Thyroid gland (tissue), 4 donors: ENCODE measurements at regions not wholly inside any gene's neighbourhood (a gene's known extent, or its start where the extent isn't known, plus 50 kb on each side); places are given as distances from the start of the nearest gene placed in this dataset.
A peak's percentile ranks its signal among the peaks of the same experiment; 100 is the strongest.

Experiments used
- POLR2A ChIP-seq, 2 donors: fragments of 450-650 bp; IDR thresholded peaks; one replicate each; pipeline ENCODE4 v1.6.1; 2017; ENCODE audit warnings: antibody characterized with exemption in 2 of 2, mild to moderate bottlenecking in 2 of 2, moderate library complexity in 1 of 2
- TF ChIP-seq, protein P1 (sequence below), 6 experiments: fragments of 200-600 bp in 3 of 6; fragments of 450-650 bp in 3 of 6; sonication (generic) in 3 of 6; IDR thresholded peaks; one replicate each; pipeline ENCODE4 v1.5.1; 2016 to 2019; ENCODE audit warnings: antibody characterized with exemption in 6 of 6, mild to moderate bottlenecking in 2 of 6, inconsistent platforms in 1 of 6, moderate library complexity in 1 of 6

DNA sequence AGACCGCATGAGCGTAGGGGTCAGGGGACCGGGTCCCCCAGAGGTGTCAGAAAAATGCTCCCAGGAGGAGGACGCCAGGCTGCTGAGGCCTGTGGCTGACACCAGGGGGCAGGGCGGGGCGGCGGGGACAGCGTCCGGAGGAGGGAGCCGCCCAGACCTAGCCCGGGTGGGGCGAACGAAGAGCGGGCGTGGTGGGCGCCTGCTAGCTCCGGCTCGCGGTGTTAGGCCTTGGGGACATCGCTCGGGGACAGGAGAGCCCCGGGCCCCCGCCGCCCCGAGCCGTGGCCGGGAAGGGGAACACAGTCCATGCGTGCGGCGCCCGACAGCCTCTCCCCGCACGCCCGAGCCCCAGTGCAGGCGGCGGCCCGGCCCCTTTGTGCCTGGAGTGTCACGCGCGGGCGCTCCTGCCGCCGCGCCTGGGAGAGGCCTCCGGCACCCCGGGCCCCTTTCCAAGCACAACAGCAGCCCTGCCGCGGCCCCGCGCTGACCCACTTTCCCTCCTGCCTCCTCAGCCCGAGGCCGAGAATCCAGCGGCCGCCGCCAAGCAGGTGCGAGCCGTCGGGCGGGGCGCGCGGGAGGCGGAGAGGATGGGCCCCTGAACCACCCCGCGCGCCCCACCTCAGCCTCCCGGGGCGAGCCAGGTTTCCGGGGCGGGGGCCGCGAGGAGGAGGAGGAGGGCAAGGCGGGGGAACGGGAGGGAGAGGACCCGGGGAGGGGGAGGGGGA is 111.0 kb upstream of the KLF13 start:
- TF ChIP-seq, protein P1, sequence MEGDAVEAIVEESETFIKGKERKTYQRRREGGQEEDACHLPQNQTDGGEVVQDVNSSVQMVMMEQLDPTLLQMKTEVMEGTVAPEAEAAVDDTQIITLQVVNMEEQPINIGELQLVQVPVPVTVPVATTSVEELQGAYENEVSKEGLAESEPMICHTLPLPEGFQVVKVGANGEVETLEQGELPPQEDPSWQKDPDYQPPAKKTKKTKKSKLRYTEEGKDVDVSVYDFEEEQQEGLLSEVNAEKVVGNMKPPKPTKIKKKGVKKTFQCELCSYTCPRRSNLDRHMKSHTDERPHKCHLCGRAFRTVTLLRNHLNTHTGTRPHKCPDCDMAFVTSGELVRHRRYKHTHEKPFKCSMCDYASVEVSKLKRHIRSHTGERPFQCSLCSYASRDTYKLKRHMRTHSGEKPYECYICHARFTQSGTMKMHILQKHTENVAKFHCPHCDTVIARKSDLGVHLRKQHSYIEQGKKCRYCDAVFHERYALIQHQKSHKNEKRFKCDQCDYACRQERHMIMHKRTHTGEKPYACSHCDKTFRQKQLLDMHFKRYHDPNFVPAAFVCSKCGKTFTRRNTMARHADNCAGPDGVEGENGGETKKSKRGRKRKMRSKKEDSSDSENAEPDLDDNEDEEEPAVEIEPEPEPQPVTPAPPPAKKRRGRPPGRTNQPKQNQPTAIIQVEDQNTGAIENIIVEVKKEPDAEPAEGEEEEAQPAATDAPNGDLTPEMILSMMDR (IDR thresholded peaks at IDR 0.05) = peak; percentile 69 to 87 (median 80)
- peak in 1 of 2 donors; percentile 73 for TF ChIP-seq POLR2A (IDR thresholded peaks at IDR 0.05)
